ENCODE measurements at regions not wholly inside any gene's neighbourhood (a gene's known extent, or its start where the extent isn't known, plus 50 kb on each side); places are given as distances from the start of the nearest gene placed in this dataset.

GRCh38 chr5:158482125-158482524 is 617.6 kb downstream of the EBF1 start:
- TF ChIP-seq, protein P1, sequence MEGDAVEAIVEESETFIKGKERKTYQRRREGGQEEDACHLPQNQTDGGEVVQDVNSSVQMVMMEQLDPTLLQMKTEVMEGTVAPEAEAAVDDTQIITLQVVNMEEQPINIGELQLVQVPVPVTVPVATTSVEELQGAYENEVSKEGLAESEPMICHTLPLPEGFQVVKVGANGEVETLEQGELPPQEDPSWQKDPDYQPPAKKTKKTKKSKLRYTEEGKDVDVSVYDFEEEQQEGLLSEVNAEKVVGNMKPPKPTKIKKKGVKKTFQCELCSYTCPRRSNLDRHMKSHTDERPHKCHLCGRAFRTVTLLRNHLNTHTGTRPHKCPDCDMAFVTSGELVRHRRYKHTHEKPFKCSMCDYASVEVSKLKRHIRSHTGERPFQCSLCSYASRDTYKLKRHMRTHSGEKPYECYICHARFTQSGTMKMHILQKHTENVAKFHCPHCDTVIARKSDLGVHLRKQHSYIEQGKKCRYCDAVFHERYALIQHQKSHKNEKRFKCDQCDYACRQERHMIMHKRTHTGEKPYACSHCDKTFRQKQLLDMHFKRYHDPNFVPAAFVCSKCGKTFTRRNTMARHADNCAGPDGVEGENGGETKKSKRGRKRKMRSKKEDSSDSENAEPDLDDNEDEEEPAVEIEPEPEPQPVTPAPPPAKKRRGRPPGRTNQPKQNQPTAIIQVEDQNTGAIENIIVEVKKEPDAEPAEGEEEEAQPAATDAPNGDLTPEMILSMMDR (IDR thresholded peaks at IDR 0.05; ENCODE audit: insufficient read depth, missing control alignments): no peak
- DNase-seq (ENCODE audit: insufficient read length, low spot score) (no peak), FAIRE-seq (no peak)

GRCh38 chr5:158478139-158478538 is 619.2 kb upstream of the CLINT1 start:
- no peak for DNase-seq (ENCODE audit: insufficient read length, low spot score)
- TF ChIP-seq, protein P1 (IDR thresholded peaks at IDR 0.05; ENCODE audit: insufficient read depth, missing control alignments): no peak
- no peak for FAIRE-seq

GRCh38 chr5:158477214-158477613 is 618.3 kb upstream of the CLINT1 start:
- TF ChIP-seq, protein P1 (IDR thresholded peaks at IDR 0.05; ENCODE audit: insufficient read depth, missing control alignments): no peak
- FAIRE-seq: no peak
- DNase-seq (ENCODE audit: insufficient read length, low spot score): no peak

- DNase-seq (ENCODE audit: insufficient read length, low spot score) (no peak), FAIRE-seq (no peak)
- TF ChIP-seq, protein P1 (IDR thresholded peaks at IDR 0.05; ENCODE audit: insufficient read depth, missing control alignments): no peak
Observed at GRCh38 chr5:158473016-158473635, 614.2 kb upstream of the CLINT1 start.

- TF ChIP-seq, protein P1 (IDR thresholded peaks at IDR 0.05; ENCODE audit: insufficient read depth, missing control alignments): no peak
- no peak for FAIRE-seq
- no peak for DNase-seq (ENCODE audit: insufficient read length, low spot score)
Observed at GRCh38 chr5:158471535-158471924, 612.6 kb upstream of the CLINT1 start.

DNA sequence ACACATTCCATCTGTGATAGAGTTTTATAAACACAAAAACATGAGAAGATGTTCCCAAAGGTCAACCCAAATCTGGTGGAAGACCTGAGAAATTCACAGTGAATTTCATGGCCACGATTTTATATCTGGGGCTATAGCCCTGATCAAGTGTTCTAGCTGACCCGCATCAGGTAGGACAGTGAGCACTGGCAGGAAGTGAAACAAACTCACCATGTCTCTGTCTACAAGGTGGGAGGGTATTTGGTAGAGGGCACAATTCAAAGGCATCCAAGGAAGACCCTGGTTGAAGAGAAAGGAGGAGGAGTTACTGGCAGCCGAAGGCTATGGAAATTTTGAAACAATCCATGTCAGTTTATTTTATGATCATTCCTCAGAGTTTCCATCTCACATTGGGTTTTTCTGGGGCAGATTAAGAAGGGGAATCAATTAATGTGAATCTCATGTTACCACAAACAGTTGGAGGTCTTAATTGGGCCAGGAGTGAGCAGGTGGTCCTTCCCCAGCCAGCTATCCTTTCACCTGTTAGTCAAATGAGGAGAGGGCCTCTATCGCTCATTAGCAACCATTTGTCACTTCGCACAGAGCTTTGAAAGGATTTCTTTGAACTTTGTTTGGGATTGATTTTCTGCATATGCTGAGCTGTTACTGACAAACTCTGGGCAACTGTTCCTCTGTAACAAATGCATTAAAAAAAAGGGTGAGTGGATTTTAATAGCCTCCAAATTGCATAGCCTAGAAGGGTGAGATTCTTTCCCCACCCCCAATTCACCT is 612.0 kb upstream of the CLINT1 start:
- DNase-seq (ENCODE audit: insufficient read length, low spot score) (no peak), FAIRE-seq (no peak)
- TF ChIP-seq, protein P1 (IDR thresholded peaks at IDR 0.05; ENCODE audit: insufficient read depth, missing control alignments): no peak

DNA sequence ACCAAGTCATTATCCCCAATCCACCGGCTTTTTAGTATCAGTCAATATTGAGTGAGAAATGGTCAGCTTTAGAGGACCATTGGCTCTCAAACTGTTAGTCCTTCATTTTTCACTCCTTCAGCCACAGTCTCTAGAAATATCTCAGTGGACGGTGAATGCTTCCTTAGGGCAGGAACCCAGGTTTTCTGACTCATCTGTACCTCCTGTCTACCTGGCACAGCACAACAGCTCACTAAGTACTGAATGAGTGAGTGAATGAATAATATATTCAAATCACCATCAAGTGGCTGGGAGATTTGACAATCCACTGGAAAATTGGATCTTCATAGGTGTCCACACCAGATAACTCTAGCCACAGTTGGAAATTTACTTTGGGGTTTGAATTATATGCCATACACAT is 609.5 kb upstream of the CLINT1 start:
- TF ChIP-seq, protein P1 (IDR thresholded peaks at IDR 0.05; ENCODE audit: insufficient read depth, missing control alignments): no peak
- DNase-seq (ENCODE audit: insufficient read length, low spot score) (no peak), FAIRE-seq (no peak)

Data from D721Med (cell line).